Lower leg skin (tissue), 3 donors: ENCODE measurements at regions not wholly inside any gene's neighbourhood (a gene's known extent, or its start where the extent isn't known, plus 50 kb on each side); places are given as distances from the start of the nearest gene placed in this dataset.

Source experiments
- CTCF ChIP-seq, 3 donors: fragments of 450-650 bp; IDR thresholded peaks; one replicate each; pipeline ENCODE4 v1.5.1; 2016; ENCODE audit warnings: antibody characterized with exemption in 3 of 3, mild to moderate bottlenecking in 3 of 3, moderate library complexity in 2 of 3
- POLR2A ChIP-seq, 2 donors: fragments of 450-650 bp; IDR thresholded peaks; one replicate each; pipeline ENCODE4 v1.6.1; 2016 to 2017; ENCODE audit warnings: antibody characterized with exemption in 2 of 2, mild to moderate bottlenecking in 1 of 2, moderate library complexity in 1 of 2

GRCh38 chr1:196131691-196132090 lies 476.5 kb downstream of the KCNT2 start:
- TF ChIP-seq CTCF (IDR thresholded peaks at IDR 0.05) (no peak), POLR2A (IDR thresholded peaks at IDR 0.05) (no peak)
